ENCODE measurements at regions not wholly inside any gene's neighbourhood (a gene's known extent, or its start where the extent isn't known, plus 50 kb on each side); places are given as distances from the start of the nearest gene placed in this dataset. TPM values are rescaled to one million over a fixed set of nuclear protein-coding genes. Genes with fewer than 3 reads are reported as not detected.

- no peak overlapping the region for H3K4me2 ChIP-seq (ENCODE audit: low read length)
- H3K4me3 ChIP-seq (ENCODE audit: low read depth, low read length, poor library complexity, severe bottlenecking): no peak overlapping the region
- H3K4me1 ChIP-seq (ENCODE audit: insufficient read depth, low read length, poor library complexity, severe bottlenecking): no peaks in the 10 kb centered on the region
- TF ChIP-seq, protein P1, sequence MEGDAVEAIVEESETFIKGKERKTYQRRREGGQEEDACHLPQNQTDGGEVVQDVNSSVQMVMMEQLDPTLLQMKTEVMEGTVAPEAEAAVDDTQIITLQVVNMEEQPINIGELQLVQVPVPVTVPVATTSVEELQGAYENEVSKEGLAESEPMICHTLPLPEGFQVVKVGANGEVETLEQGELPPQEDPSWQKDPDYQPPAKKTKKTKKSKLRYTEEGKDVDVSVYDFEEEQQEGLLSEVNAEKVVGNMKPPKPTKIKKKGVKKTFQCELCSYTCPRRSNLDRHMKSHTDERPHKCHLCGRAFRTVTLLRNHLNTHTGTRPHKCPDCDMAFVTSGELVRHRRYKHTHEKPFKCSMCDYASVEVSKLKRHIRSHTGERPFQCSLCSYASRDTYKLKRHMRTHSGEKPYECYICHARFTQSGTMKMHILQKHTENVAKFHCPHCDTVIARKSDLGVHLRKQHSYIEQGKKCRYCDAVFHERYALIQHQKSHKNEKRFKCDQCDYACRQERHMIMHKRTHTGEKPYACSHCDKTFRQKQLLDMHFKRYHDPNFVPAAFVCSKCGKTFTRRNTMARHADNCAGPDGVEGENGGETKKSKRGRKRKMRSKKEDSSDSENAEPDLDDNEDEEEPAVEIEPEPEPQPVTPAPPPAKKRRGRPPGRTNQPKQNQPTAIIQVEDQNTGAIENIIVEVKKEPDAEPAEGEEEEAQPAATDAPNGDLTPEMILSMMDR (conservative IDR thresholded peaks at IDR 0.05; ENCODE audit: low read length): no peak
- no peak for TF ChIP-seq EZH2phosphoT487 (IDR thresholded peaks at IDR 0.05; ENCODE audit: borderline replicate concordance, low read depth, low read length)
- BruUV-seq (replicated peaks): no TSS peak
- intact Hi-C loops (cut with micrococcal nuclease; ENCODE audit: unreplicated experiment): no loop called here
- no peak for DNase-seq (ENCODE audit: low spot score)
- no peaks in the 10 kb centered on the region for H3K36me3 ChIP-seq (ENCODE audit: insufficient read depth, low read length)
- no peaks in the 10 kb centered on the region for H3K9me2 ChIP-seq (ENCODE audit: insufficient read depth, low read length)
- H2AFZ ChIP-seq (ENCODE audit: low read length): no peak overlapping the region
- ChIA-PET POLR2A (no interaction called here), CTCF (ENCODE audit: unreplicated experiment) (no interaction called here)
- no peak overlapping the region for H3K27ac ChIP-seq (ENCODE audit: low read depth, low read length, poor library complexity, severe bottlenecking)
- H3K9me3 ChIP-seq (ENCODE audit: low read length): no peaks in the 10 kb centered on the region
- no peaks in the 10 kb centered on the region for H4K20me1 ChIP-seq (ENCODE audit: insufficient read depth, low read length)
- no peaks in the 10 kb centered on the region for H3K79me2 ChIP-seq (ENCODE audit: insufficient read depth, low read depth, low read length)
Observed at GRCh38 chr10:43026039-43026973, 50.6 kb upstream of the RET start.

Small RNA genes lying in the stretch of these regions (microRNA-seq; reads per million reads assigned to microRNA genes)
- gene MIR5100 (ENCODE audit: borderline replicate concordance): not detected

Small RNA genes lying in the stretch of these regions (small RNA-seq; reads per million reads assigned to genes)
- gene MIR5100: not detected

Measured in OCI-LY7 (cell line).